Hematopoietic multipotent progenitor cell treated with erythropoietin and hydrocortisone succinate and interleukin-3 and kit ligand, for 8 days (in vitro differentiated cells): ENCODE measurements at regions not wholly inside any gene's neighbourhood (a gene's known extent, or its start where the extent isn't known, plus 50 kb on each side); places are given as distances from the start of the nearest gene placed in this dataset.

ENCODE experiments used
- DNase-seq: peaks from one replicate; pipeline ENCODE4 v3.0.0-alpha.2; 2015

- no peak for DNase-seq
Observed at GRCh38 chr17:63134867-63135266, 168.8 kb downstream of the TANC2 start.

GRCh38 chr17:63136369-63137012, 170.5 kb downstream of the TANC2 start:
- DNase-seq, result no peak

- DNase-seq, result no peak
Observed at GRCh38 chr17:63137163-63137562, 171.1 kb downstream of the TANC2 start.

GRCh38 chr17:63138713-63139112, 172.7 kb downstream of the TANC2 start:
- DNase-seq, result no peak

- no peak for DNase-seq
Observed at GRCh38 chr17:63139356-63139755, 173.3 kb downstream of the TANC2 start.

GRCh38 chr17:63140255-63140654, 174.2 kb downstream of the TANC2 start:
- peak; percentile 31 for DNase-seq

- no peak for DNase-seq
Observed at GRCh38 chr17:63142836-63143235, 176.8 kb downstream of the TANC2 start.

GRCh38 chr17:63150490-63150889, 184.5 kb downstream of the TANC2 start:
- DNase-seq, result no peak

- DNase-seq, result no peak
Observed at GRCh38 chr17:63150994-63151464, 185.0 kb downstream of the TANC2 start.

GRCh38 chr17:63151941-63152523, 186.0 kb downstream of the TANC2 start:
- DNase-seq, result no peak

GRCh38 chr17:63153488-63153887, 187.5 kb downstream of the TANC2 start:
- no peak for DNase-seq

- no peak for DNase-seq
Observed at GRCh38 chr17:63154586-63155244, 188.7 kb downstream of the TANC2 start.

- DNase-seq, result no peak
Observed at GRCh38 chr17:63156986-63157385, 191.0 kb downstream of the TANC2 start.

- DNase-seq, result no peak
Observed at GRCh38 chr17:63162406-63163157, 196.5 kb downstream of the TANC2 start.

GRCh38 chr17:63163158-63163520, 197.1 kb downstream of the TANC2 start:
- DNase-seq, result no peak

GRCh38 chr17:63165400-63165799, 199.4 kb downstream of the TANC2 start:
- no peak for DNase-seq

GRCh38 chr17:63170795-63171194, 204.8 kb downstream of the TANC2 start:
- no peak for DNase-seq

GRCh38 chr17:63171428-63172393, 205.7 kb downstream of the TANC2 start:
- DNase-seq, result no peak

GRCh38 chr17:63173450-63173849, 207.4 kb downstream of the TANC2 start:
- no peak for DNase-seq

GRCh38 chr17:63173903-63174302, 207.9 kb downstream of the TANC2 start:
- DNase-seq, result no peak

GRCh38 chr17:63178530-63178929, 212.5 kb downstream of the TANC2 start:
- no peak for DNase-seq

GRCh38 chr17:63181856-63182255, 215.8 kb downstream of the TANC2 start:
- DNase-seq, result no peak
